AG09319 (cell line): ENCODE measurements at regions not wholly inside any gene's neighbourhood (a gene's known extent, or its start where the extent isn't known, plus 50 kb on each side); places are given as distances from the start of the nearest gene placed in this dataset.

Experiments used
- DNase-seq: peaks from one replicate; pipeline ENCODE4 v3.0.0-alpha.2; 2010; ENCODE audit warnings: low read depth; ENCODE audit errors: extremely low read depth
- TF ChIP-seq, protein P1 (sequence below): IDR thresholded peaks from 2 replicates; pipeline ENCODE4 v1.5.1; 2011; ENCODE audit warnings: low read depth, mild to moderate bottlenecking, inconsistent platforms, low read length, moderate library complexity

DNA sequence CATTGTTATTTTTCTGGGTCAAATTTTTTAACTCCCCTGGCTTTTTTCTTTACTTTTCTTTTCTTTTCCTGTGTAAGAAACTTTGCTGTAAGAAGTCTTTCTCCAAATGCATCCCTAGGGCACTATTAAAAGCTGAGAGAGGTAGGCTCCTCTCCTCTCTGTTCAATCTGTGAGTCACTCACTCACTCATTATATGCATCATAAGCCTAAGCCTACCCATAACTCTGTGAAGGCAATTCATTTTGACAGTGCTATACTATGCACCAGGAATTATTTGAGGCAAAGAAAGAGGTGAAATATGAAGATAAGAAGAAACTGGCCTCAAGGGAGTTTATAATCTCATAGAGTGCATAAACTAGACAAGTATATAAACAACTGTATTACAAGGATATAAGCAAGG is 67.9 kb upstream of the PRR16 start:
- TF ChIP-seq, protein P1, sequence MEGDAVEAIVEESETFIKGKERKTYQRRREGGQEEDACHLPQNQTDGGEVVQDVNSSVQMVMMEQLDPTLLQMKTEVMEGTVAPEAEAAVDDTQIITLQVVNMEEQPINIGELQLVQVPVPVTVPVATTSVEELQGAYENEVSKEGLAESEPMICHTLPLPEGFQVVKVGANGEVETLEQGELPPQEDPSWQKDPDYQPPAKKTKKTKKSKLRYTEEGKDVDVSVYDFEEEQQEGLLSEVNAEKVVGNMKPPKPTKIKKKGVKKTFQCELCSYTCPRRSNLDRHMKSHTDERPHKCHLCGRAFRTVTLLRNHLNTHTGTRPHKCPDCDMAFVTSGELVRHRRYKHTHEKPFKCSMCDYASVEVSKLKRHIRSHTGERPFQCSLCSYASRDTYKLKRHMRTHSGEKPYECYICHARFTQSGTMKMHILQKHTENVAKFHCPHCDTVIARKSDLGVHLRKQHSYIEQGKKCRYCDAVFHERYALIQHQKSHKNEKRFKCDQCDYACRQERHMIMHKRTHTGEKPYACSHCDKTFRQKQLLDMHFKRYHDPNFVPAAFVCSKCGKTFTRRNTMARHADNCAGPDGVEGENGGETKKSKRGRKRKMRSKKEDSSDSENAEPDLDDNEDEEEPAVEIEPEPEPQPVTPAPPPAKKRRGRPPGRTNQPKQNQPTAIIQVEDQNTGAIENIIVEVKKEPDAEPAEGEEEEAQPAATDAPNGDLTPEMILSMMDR = no peak
- DNase-seq = no peak

DNA sequence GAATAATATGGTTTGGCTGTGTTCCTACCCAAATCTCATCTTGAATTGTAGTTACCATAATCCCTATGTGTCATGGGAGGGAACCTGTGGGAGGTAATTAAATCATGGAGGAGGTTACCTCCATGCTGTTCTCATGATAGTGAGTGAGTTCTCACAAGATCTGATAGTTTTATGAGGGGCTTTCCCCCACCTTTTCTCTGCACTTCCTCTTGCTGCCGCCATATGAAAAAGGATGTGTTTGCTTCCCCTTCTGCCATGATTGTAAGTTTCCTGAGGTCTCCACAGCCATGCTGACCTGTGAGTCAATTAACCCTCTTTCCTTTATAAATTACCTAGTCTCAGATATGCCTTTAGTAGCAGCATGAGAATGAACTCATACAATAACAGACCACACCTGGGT is 63.7 kb upstream of the PRR16 start:
- DNase-seq = no peak
- TF ChIP-seq, protein P1 = no peak

DNA sequence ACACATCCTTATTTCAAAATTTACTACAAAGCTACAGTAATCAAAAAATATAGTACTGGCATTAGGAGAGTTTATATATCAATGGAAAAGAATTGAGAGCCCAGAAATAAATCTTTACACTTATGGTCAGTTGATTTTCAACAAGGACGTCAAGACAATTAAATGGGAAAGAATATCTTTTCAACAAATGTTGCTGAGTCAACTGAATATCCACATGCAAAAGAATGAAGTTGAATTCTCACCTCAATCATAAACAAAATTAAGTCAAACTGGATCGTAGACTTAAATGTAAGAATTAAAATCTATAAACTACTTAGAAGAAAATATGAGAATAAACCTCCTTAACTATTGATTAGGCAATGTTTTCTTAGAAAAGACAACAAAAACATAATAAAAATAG is 61.5 kb upstream of the PRR16 start:
- TF ChIP-seq, protein P1 = no peak
- no peak for DNase-seq

DNA sequence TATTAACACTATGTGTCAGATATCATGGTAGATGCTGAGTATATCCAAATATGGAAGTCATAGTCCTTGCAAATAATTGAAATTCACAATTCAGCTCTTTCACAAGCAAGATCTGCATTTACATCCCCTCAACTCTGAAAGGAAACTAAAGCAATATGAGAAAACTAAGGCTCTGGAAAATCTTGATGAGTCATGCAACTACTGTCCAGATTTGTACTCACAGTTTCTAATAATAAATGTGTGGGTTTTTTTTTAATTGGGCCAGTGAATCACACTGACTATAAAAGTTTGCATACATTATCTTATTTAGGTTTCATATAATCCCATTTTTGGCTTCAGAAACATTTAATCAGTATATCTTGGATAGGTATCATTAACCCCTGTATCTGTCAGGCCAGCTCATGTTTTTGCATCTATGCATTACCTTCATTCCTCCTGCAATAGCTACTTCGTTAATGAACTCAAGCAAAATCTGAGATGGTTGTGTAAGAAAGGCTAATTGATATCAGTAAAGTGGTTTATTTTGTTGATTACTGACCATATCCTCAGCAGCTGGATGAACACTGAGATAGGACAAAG is 58.7 kb upstream of the PRR16 start:
- DNase-seq = no peak
- TF ChIP-seq, protein P1 = no peak

DNA sequence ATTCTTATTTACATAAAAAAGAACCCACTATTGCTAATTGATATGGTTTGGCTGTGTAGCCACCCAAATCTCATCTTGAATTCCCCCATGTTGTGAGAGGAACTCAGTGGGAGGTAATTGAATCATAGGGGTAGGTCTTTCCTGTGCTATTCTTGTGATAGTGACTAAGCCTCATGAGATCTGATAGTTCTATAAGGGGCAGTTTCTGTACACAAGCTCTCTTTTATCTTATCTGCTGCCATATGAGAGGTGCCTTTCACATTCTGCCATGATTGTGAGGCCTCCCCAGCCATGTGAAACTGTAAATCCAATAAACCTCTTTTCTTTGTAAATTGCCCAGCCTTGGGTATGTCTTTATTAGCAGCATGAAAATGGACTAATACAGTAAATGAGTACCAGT is 58.2 kb upstream of the PRR16 start:
- TF ChIP-seq, protein P1 = no peak
- no peak for DNase-seq

DNA sequence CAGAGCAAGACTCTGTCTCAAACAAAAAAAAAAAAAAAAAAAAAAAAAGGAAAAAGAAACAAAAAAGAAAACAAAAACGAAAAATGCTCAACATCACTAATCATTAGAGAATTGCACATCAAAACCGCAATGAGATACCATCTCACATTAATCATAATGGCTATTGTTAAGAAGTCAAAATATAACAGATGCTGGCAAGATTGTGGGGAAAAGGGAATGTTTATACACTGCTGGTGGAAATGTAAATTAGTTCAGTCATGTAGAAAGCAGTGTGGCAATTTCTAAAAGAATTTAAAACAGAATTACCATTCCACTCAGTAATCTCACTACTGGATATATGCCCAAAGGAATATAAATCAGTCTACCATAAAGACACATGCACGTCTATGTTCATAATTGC is 50.4 kb upstream of the PRR16 start:
- DNase-seq = no peak
- TF ChIP-seq, protein P1 = no peak
